ENCODE measurements at regions not wholly inside any gene's neighbourhood (a gene's known extent, or its start where the extent isn't known, plus 50 kb on each side); places are given as distances from the start of the nearest gene placed in this dataset.
"Not testable (repeated sequence)": the region's sequence is repeated elsewhere in the genome, so short reads cannot be mapped to it uniquely, and the experiment has no call there.

DNA sequence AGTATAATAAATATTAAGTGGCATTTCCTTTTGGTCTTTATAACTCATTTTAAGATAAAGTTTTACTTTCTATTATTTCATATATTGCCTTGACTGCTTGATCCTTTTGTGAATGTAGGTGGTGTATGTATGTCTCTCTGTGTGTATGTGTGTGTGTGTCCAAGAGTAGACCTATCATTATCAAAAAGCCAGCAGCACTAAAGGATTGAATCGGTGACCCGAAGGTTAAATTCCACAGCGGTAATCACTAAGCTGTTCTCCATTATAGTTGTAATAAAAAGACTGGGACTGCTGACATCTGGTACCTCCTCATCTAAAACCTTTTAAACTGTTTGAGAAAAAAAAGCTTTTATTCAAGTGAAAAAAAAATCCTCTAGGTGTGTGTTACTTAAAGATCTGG is 1014.8 kb downstream of the PCDH7 start:
- peaks cover 11 to 12% of the 10 kb centered on the region in 2 donors for H3K9me3 Mint-ChIP-seq

DNA sequence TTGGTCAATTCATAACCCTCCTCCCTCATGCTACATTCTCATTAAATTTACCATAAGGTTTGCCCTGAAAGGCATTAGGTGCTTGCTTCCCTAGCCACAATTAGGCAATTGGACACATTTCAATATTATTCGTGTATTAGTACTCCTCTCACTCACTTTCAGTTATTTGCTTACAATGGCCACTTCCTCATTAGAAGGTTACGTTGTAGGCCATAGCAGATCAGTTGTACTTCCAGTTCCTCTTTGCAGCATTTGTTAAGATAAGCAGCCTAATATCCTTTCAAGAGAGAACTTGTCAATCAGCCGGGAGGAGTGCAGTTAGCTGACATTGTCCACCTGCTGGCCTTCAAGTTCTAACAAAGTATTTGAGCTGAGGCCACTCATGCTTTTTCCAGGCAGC is 1017.2 kb downstream of the PCDH7 start:
- H3K4me3 ChIP-seq (ENCODE audit: low read length) = no peak overlapping the region
- TF ChIP-seq, protein P1, sequence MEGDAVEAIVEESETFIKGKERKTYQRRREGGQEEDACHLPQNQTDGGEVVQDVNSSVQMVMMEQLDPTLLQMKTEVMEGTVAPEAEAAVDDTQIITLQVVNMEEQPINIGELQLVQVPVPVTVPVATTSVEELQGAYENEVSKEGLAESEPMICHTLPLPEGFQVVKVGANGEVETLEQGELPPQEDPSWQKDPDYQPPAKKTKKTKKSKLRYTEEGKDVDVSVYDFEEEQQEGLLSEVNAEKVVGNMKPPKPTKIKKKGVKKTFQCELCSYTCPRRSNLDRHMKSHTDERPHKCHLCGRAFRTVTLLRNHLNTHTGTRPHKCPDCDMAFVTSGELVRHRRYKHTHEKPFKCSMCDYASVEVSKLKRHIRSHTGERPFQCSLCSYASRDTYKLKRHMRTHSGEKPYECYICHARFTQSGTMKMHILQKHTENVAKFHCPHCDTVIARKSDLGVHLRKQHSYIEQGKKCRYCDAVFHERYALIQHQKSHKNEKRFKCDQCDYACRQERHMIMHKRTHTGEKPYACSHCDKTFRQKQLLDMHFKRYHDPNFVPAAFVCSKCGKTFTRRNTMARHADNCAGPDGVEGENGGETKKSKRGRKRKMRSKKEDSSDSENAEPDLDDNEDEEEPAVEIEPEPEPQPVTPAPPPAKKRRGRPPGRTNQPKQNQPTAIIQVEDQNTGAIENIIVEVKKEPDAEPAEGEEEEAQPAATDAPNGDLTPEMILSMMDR (IDR thresholded peaks at IDR 0.05) = no peak
- H3K4me1 ChIP-seq (ENCODE audit: control insufficient read depth, insufficient read depth, low read length) = no peaks in the 10 kb centered on the region
- no peaks in the 10 kb centered on the region for H3K27me3 Mint-ChIP-seq (ENCODE audit: low read depth in 2 of 2)
- DNase-seq = no peak
- H3K9me3 Mint-ChIP-seq = peaks cover 11% of the 10 kb centered on the region in 2 donors
- no peaks in the 10 kb centered on the region for H3K9me3 ChIP-seq (ENCODE audit: control insufficient read depth, insufficient read depth, low read length)
- no peaks in the 10 kb centered on the region for H3K36me3 ChIP-seq (ENCODE audit: control insufficient read depth, insufficient read depth, low read length)
- H3K4me3 Mint-ChIP-seq = no peak overlapping the region
- no peak overlapping the region for H3K27ac Mint-ChIP-seq
- no peaks in the 10 kb centered on the region for H3K4me1 Mint-ChIP-seq
- H3K27me3 ChIP-seq (ENCODE audit: control insufficient read depth, insufficient read depth, low read length) = no peaks in the 10 kb centered on the region
- no peak overlapping the region for H3K27ac ChIP-seq (ENCODE audit: low read length)
- intact Hi-C loops (cut with micrococcal nuclease) = no loop called here
- no peak for ATAC-seq
- WGBS (ENCODE audit: insufficient coverage) = 17% methylated on average over 3 of the region's 3 CpGs
- no peaks in the 10 kb centered on the region for H3K36me3 Mint-ChIP-seq

More for the DNA sequence above, 1014.8 kb downstream of the PCDH7 start:
- ATAC-seq (no peak), DNase-seq (no peak)
- WGBS (ENCODE audit: insufficient coverage) = no CpG with 5 or more reads among the region's 3 CpGs
- intact Hi-C loops (cut with micrococcal nuclease) = no loop called here
- Histone ChIP-seq H3K36me3 (ENCODE audit: control insufficient read depth, insufficient read depth, low read length) (no peaks in the 10 kb centered on the region), H3K27me3 (ENCODE audit: control insufficient read depth, insufficient read depth, low read length) (no peaks in the 10 kb centered on the region), H3K4me1 (ENCODE audit: control insufficient read depth, insufficient read depth, low read length) (no peaks in the 10 kb centered on the region), H3K27ac (ENCODE audit: low read length) (no peak overlapping the region), H3K4me3 (ENCODE audit: low read length) (no peak overlapping the region), H3K9me3 (ENCODE audit: control insufficient read depth, insufficient read depth, low read length) (no peaks in the 10 kb centered on the region)
- no peaks in the 10 kb centered on the region for H3K36me3 Mint-ChIP-seq
- H3K27me3 Mint-ChIP-seq (ENCODE audit: low read depth in 2 of 2) = no peaks in the 10 kb centered on the region
- H3K27ac Mint-ChIP-seq = no peak overlapping the region
- no peak overlapping the region for H3K4me3 Mint-ChIP-seq
- H3K4me1 Mint-ChIP-seq = no peaks in the 10 kb centered on the region
- TF ChIP-seq, protein P1 (IDR thresholded peaks at IDR 0.05) = no peak

DNA sequence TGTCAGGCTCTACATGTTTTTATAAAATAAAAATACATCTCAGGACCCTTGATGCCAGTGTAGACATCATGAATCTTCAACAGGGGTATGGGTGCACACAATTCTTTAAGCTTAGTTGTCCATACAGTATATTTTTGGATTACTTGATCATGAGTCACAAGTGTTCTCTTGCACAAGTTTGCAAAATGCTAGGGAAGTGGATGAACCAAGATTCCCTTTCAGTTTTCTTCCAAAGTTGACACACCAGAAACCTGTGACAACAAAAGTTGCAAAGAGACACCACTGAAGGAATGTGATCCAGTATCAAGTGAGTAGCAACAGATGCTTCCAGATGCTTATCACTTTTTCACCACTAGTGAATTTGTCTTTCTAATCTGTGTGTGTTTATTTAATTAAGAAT is 1021.2 kb downstream of the PCDH7 start:
- TF ChIP-seq, protein P1 (IDR thresholded peaks at IDR 0.05) = no peak
- H3K36me3 Mint-ChIP-seq = no peaks in the 10 kb centered on the region
- Histone ChIP-seq H3K27ac (ENCODE audit: low read length) (no peak overlapping the region), H3K4me1 (ENCODE audit: control insufficient read depth, insufficient read depth, low read length) (no peaks in the 10 kb centered on the region), H3K9me3 (ENCODE audit: control insufficient read depth, insufficient read depth, low read length) (no peaks in the 10 kb centered on the region), H3K27me3 (ENCODE audit: control insufficient read depth, insufficient read depth, low read length) (no peaks in the 10 kb centered on the region), H3K36me3 (ENCODE audit: control insufficient read depth, insufficient read depth, low read length) (no peaks in the 10 kb centered on the region), H3K4me3 (ENCODE audit: low read length) (no peak overlapping the region)
- no peaks in the 10 kb centered on the region for H3K27me3 Mint-ChIP-seq (ENCODE audit: low read depth in 2 of 2)
- peaks cover 7 to 15% of the 10 kb centered on the region in 2 donors for H3K9me3 Mint-ChIP-seq
- DNase-seq (no peak), ATAC-seq (no peak)
- no peaks in the 10 kb centered on the region for H3K4me1 Mint-ChIP-seq
- H3K4me3 Mint-ChIP-seq = no peak overlapping the region
- H3K27ac Mint-ChIP-seq = no peak overlapping the region
- intact Hi-C loops (cut with micrococcal nuclease) = no loop called here

DNA sequence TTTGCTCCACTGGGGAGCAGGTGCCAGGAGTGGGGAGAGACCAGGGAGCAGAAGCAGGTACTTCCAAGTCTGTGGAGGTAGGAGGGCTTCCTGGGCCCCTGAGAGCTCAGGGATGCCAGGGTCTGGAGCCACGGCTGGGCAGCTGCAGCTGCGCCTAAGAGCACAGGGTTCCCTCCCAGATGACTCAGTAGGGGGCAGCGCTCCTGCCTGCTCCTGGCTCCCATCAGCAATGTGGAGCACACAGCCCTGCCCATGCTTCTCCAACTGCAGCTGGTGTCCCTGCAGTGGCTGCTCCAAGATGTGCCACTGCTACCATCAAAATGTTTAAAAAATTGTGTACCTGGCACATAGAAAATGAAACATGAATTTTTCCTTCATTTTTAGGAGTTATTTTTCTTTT is 1028.2 kb downstream of the PCDH7 start:
- Histone ChIP-seq H3K36me3 (ENCODE audit: control insufficient read depth, insufficient read depth, low read length) (no peaks in the 10 kb centered on the region), H3K27ac (ENCODE audit: low read length) (no peak overlapping the region), H3K9me3 (ENCODE audit: control insufficient read depth, insufficient read depth, low read length) (no peaks in the 10 kb centered on the region), H3K4me1 (ENCODE audit: control insufficient read depth, insufficient read depth, low read length) (no peaks in the 10 kb centered on the region), H3K4me3 (ENCODE audit: low read length) (no peak overlapping the region), H3K27me3 (ENCODE audit: control insufficient read depth, insufficient read depth, low read length) (no peaks in the 10 kb centered on the region)
- intact Hi-C loops (cut with micrococcal nuclease) = no loop called here
- H3K4me3 Mint-ChIP-seq = no peak overlapping the region
- H3K27me3 Mint-ChIP-seq (ENCODE audit: low read depth in 2 of 2) = no peaks in the 10 kb centered on the region
- TF ChIP-seq, protein P1 (IDR thresholded peaks at IDR 0.05) = no peak
- DNase-seq = no peak
- H3K36me3 Mint-ChIP-seq = no peaks in the 10 kb centered on the region
- H3K9me3 Mint-ChIP-seq = peaks cover 13 to 17% of the 10 kb centered on the region in 2 donors
- H3K27ac Mint-ChIP-seq = no peak overlapping the region
- WGBS (ENCODE audit: insufficient coverage) = 82% methylated on average over 3 of the region's 3 CpGs
- no peak for ATAC-seq
- H3K4me1 Mint-ChIP-seq = no peaks in the 10 kb centered on the region

DNA sequence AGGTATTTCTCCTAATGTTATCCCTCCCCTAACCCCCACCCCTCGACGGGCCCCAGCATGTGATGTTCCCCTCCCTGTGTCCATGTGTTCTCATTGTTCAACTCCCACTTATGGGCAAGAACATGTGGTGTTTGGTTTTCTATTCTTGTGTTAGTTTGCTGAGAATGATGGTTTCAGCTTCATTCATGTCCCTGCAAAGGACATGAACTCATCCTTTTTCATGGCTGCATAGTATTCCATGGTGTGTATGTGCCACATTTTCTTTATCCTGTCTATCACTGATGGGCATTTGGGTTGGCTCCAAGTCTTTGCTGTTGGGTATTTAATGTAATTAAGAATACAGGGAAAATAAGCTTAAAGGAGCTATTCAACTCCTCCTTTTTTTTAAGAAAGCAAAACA is 1030.4 kb downstream of the PCDH7 start:
- H3K27me3 ChIP-seq (ENCODE audit: control insufficient read depth, insufficient read depth, low read length); H3K27me3 Mint-ChIP-seq (ENCODE audit: low read depth in 2 of 2); H3K4me3 ChIP-seq (ENCODE audit: low read length); H3K27ac Mint-ChIP-seq; H3K4me1 Mint-ChIP-seq; intact Hi-C loops (cut with micrococcal nuclease); H3K4me1 ChIP-seq (ENCODE audit: control insufficient read depth, insufficient read depth, low read length); H3K36me3 ChIP-seq (ENCODE audit: control insufficient read depth, insufficient read depth, low read length); ATAC-seq; H3K27ac ChIP-seq (ENCODE audit: low read length); DNase-seq; H3K36me3 Mint-ChIP-seq; H3K4me3 Mint-ChIP-seq; H3K9me3 ChIP-seq (ENCODE audit: control insufficient read depth, insufficient read depth, low read length): not testable (repeated sequence)
- WGBS (ENCODE audit: insufficient coverage) = 100% methylated on average over 2 of the region's 2 CpGs
- H3K9me3 Mint-ChIP-seq = peaks cover 11 to 17% of the 10 kb centered on the region in 2 donors

All from natural killer cell (primary cell).